H9 (cell line): ENCODE measurements at regions not wholly inside any gene's neighbourhood (a gene's known extent, or its start where the extent isn't known, plus 50 kb on each side); places are given as distances from the start of the nearest gene placed in this dataset.

Source experiments
- DNase-seq: peaks from one replicate; pipeline ENCODE4 v3.0.0-alpha.2; 2017
- H2AFZ ChIP-seq: one replicate; pipeline ENCODE4 v1.6.1; 2013; ENCODE audit warnings: mild to moderate bottlenecking, low read length, control low read depth, moderate library complexity
- H2AK5ac ChIP-seq: 2 replicates; pipeline ENCODE4 v1.6.1; 2013; ENCODE audit warnings: low read length, control low read depth, mixed read lengths; ENCODE audit not compliant: insufficient read length
- H2BK120ac ChIP-seq: one replicate; pipeline ENCODE4 v1.6.1; 2013; ENCODE audit warnings: low read depth, mild to moderate bottlenecking, low read length, control low read depth, inconsistent platforms; ENCODE audit not compliant: poor library complexity, severe bottlenecking
- H2BK12ac ChIP-seq: 2 replicates; pipeline ENCODE4 v1.6.1; 2013; ENCODE audit warnings: low read length, control low read depth, mixed read lengths, low read depth; ENCODE audit not compliant: insufficient read length
- H2BK15ac ChIP-seq: 2 replicates; pipeline ENCODE4 v1.6.1; 2013; ENCODE audit warnings: low read depth, low read length, control low read depth
- H2BK20ac ChIP-seq: one replicate; pipeline ENCODE4 v1.6.1; 2013; ENCODE audit warnings: low read depth, mild to moderate bottlenecking, low read length, control low read depth, inconsistent platforms; ENCODE audit not compliant: poor library complexity, severe bottlenecking
- H2BK5ac ChIP-seq: 2 replicates; pipeline ENCODE4 v1.6.1; 2013; ENCODE audit warnings: low read length, control low read depth, mixed read lengths; ENCODE audit not compliant: insufficient read length
- H3K14ac ChIP-seq: 2 replicates; pipeline ENCODE4 v1.6.1; 2013; ENCODE audit warnings: low read length, control low read depth; ENCODE audit not compliant: insufficient read depth
- H3K18ac ChIP-seq: 2 replicates; pipeline ENCODE4 v1.6.1; 2013; ENCODE audit warnings: low read depth, mild to moderate bottlenecking, mixed read lengths, low read length, control low read depth; ENCODE audit not compliant: insufficient read length
- H3K23ac ChIP-seq: 2 replicates; pipeline ENCODE4 v1.6.1; 2013; ENCODE audit warnings: low read length, control low read depth, mixed read lengths, low read depth; ENCODE audit not compliant: insufficient read length
- H3K23me2 ChIP-seq: 2 replicates; pipeline ENCODE4 v1.6.1; 2013; ENCODE audit warnings: low read depth, mild to moderate bottlenecking, mixed read lengths, low read length, control low read depth; ENCODE audit not compliant: insufficient read length, poor library complexity, severe bottlenecking
- H3K27ac ChIP-seq: 2 replicates; pipeline ENCODE4 v1.5.1; 2013; ENCODE audit warnings: low read length, control low read depth, mixed read lengths, low read depth; ENCODE audit not compliant: insufficient read length
- H3K27me3 ChIP-seq: 2 replicates; pipeline ENCODE4 v1.6.1; 2013; ENCODE audit warnings: low read length, control low read depth, inconsistent platforms; ENCODE audit not compliant: insufficient read depth
- H3K4ac ChIP-seq: 2 replicates; pipeline ENCODE4 v1.6.1; 2013; ENCODE audit warnings: low read depth, mild to moderate bottlenecking, control low read depth, inconsistent platforms, low read length, moderate library complexity
- H3K4me1 ChIP-seq: 2 replicates; pipeline ENCODE4 v1.6.1; 2013; ENCODE audit warnings: low read length, control low read depth, inconsistent platforms; ENCODE audit not compliant: insufficient read depth
- H3K4me2 ChIP-seq: 2 replicates; pipeline ENCODE4 v1.6.1; 2013; ENCODE audit warnings: low read length, control low read depth, mixed read lengths; ENCODE audit not compliant: insufficient read length, insufficient read depth
- H3K56ac ChIP-seq: 2 replicates; pipeline ENCODE4 v1.6.1; 2013; ENCODE audit warnings: low read depth, mild to moderate bottlenecking, mixed read lengths, low read length, control low read depth; ENCODE audit not compliant: insufficient read length
- H3K79me1 ChIP-seq: 2 replicates; pipeline ENCODE4 v1.6.1; 2013; ENCODE audit warnings: low read depth, mild to moderate bottlenecking, moderate library complexity, low read length, control low read depth, inconsistent platforms; ENCODE audit not compliant: insufficient read depth, poor library complexity, severe bottlenecking
- H3K79me2 ChIP-seq: 2 replicates; pipeline ENCODE4 v1.6.1; 2013; ENCODE audit warnings: low read length, control low read depth, inconsistent platforms; ENCODE audit not compliant: insufficient read depth
- H3K9ac ChIP-seq: 2 replicates; pipeline ENCODE4 v1.6.1; 2013; ENCODE audit warnings: low read length, control low read depth, mixed read lengths; ENCODE audit not compliant: insufficient read length; ENCODE audit errors: extremely low read depth
- H3K9me3 ChIP-seq: one replicate; pipeline ENCODE4 v1.6.1; 2013; ENCODE audit warnings: low read depth, low read length, inconsistent platforms; ENCODE audit not compliant: control insufficient read depth
- H3T11ph ChIP-seq: one replicate; pipeline ENCODE4 v1.6.1; 2013; ENCODE audit warnings: mild to moderate bottlenecking, low read length, control low read depth, inconsistent platforms
- H4K20me1 ChIP-seq: one replicate; pipeline ENCODE4 v1.6.1; 2013; ENCODE audit not compliant: control insufficient read depth, insufficient read length, insufficient read depth
- H4K5ac ChIP-seq: 2 replicates; pipeline ENCODE4 v1.6.1; 2013; ENCODE audit warnings: low read depth, mild to moderate bottlenecking, mixed read lengths, low read length, control low read depth; ENCODE audit not compliant: insufficient read length
- H4K8ac ChIP-seq: replicated peaks from 2 replicates; pipeline ENCODE4 v1.6.1; 2013; ENCODE audit warnings: low read length, control low read depth, mixed read lengths, low read depth; ENCODE audit not compliant: insufficient read length
- H4K91ac ChIP-seq: 2 replicates; pipeline ENCODE4 v1.6.1; 2013; ENCODE audit warnings: low read depth, mild to moderate bottlenecking, moderate library complexity, mixed read lengths, low read length, control low read depth; ENCODE audit not compliant: insufficient read length
- H3K27ac Mint-ChIP-seq, 3 experiments: 2 replicates in 2 of 3; 3 replicates in 1 of 3; pipeline ENCODE4 v1.8.0; 2020 to 2021; ENCODE audit warnings: mixed read lengths in 3 of 3, mild to moderate bottlenecking in 1 of 3, moderate library complexity in 1 of 3
- H3K27me3 Mint-ChIP-seq: 2 replicates; pipeline ENCODE4 v1.8.0; 2021; ENCODE audit warnings: low read depth, mild to moderate bottlenecking, moderate library complexity, mixed read lengths
- H3K36me3 Mint-ChIP-seq, 3 experiments: 2 replicates in 2 of 3; 3 replicates in 1 of 3; pipeline ENCODE4 v1.8.0; 2020 to 2021; ENCODE audit warnings: low read depth in 3 of 3, mixed read lengths in 3 of 3; ENCODE audit not compliant: insufficient read depth in 1 of 3
- H3K4me1 Mint-ChIP-seq, 2 experiments: 2 replicates each; pipeline ENCODE4 v1.8.0; 2020; ENCODE audit warnings: mixed read lengths in 2 of 2
- H3K4me3 Mint-ChIP-seq, 2 experiments: 2 replicates in 1 of 2; 3 replicates in 1 of 2; pipeline ENCODE4 v1.8.0; 2020 to 2021; ENCODE audit warnings: mild to moderate bottlenecking in 2 of 2, mixed read lengths in 2 of 2, moderate library complexity in 1 of 2
- H3K9me3 Mint-ChIP-seq, 2 experiments: 2 replicates in 1 of 2; 3 replicates in 1 of 2; pipeline ENCODE4 v1.8.0; 2020; ENCODE audit warnings: mild to moderate bottlenecking in 2 of 2, mixed read lengths in 2 of 2, moderate library complexity in 1 of 2
- WGBS: extraction: QIAGEN DNeasy Blood & Tissue Kit; methylation state at CpG from one replicate; pipeline ENCODE4 v1.1.7; 2013; ENCODE audit warnings: missing lambda C conversion rate, low lambda C conversion rate, mixed read lengths; ENCODE audit not compliant: insufficient read length; ENCODE audit errors: extremely low coverage; 5-methylcytosine and 5-hydroxymethylcytosine counted together
- TF ChIP-seq, protein P1 (sequence below): fragments of 200-600 bp; sonication (generic); conservative IDR thresholded peaks from 3 replicates; pipeline ENCODE4 v1.8.0; 2021; ENCODE audit warnings: antibody characterized with exemption, mild to moderate bottlenecking

GRCh38 chr2:100642425-100642824, 79.6 kb downstream of the PDCL3 start:
- Histone ChIP-seq H2BK120ac (no peak overlapping the region), H3K79me1 (no peaks in the 10 kb centered on the region), H3K27ac (no peak overlapping the region), H3K9me3 (no peaks in the 10 kb centered on the region), H4K5ac (no peak overlapping the region), H3T11ph (no peak overlapping the region), H4K91ac (no peak overlapping the region), H2BK20ac (no peak overlapping the region), H2AK5ac (no peak overlapping the region), H3K27me3 (no peaks in the 10 kb centered on the region), H3K9ac (no peak overlapping the region), H3K79me2 (no peaks in the 10 kb centered on the region), H3K14ac (no peak overlapping the region), H3K56ac (no peak overlapping the region), H2BK15ac (no peak overlapping the region), H2BK5ac (no peak overlapping the region), H2AFZ (no peak overlapping the region), H4K8ac (no peak overlapping the region), H2BK12ac (no peak overlapping the region), H3K4ac (no peak overlapping the region), H3K4me1 (peaks cover 2% of the 10 kb centered on the region; the same call in 1 of the 2 replicates), H3K4me2 (no peak overlapping the region), H4K20me1 (no peaks in the 10 kb centered on the region), H3K23ac (no peak overlapping the region), H3K23me2 (no peaks in the 10 kb centered on the region), H3K18ac (no peak overlapping the region)
- TF ChIP-seq, protein P1, sequence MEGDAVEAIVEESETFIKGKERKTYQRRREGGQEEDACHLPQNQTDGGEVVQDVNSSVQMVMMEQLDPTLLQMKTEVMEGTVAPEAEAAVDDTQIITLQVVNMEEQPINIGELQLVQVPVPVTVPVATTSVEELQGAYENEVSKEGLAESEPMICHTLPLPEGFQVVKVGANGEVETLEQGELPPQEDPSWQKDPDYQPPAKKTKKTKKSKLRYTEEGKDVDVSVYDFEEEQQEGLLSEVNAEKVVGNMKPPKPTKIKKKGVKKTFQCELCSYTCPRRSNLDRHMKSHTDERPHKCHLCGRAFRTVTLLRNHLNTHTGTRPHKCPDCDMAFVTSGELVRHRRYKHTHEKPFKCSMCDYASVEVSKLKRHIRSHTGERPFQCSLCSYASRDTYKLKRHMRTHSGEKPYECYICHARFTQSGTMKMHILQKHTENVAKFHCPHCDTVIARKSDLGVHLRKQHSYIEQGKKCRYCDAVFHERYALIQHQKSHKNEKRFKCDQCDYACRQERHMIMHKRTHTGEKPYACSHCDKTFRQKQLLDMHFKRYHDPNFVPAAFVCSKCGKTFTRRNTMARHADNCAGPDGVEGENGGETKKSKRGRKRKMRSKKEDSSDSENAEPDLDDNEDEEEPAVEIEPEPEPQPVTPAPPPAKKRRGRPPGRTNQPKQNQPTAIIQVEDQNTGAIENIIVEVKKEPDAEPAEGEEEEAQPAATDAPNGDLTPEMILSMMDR: no peak
- H3K4me3 Mint-ChIP-seq: no peak overlapping the region
- H3K36me3 Mint-ChIP-seq: peaks cover 0 to 6% (median 0%) of the 10 kb centered on the region in 3 experiments; a peak in 2 of 7 replicates
- no peak for DNase-seq
- no CpG with 5 or more reads among the region's 8 CpGs for WGBS
- peaks cover 4 to 11% of the 10 kb centered on the region in 2 experiments for H3K9me3 Mint-ChIP-seq
- H3K27me3 Mint-ChIP-seq: peaks cover 3% of the 10 kb centered on the region
- H3K27ac Mint-ChIP-seq: no peak overlapping the region
- peaks cover 39 to 43% of the 10 kb centered on the region in 2 experiments for H3K4me1 Mint-ChIP-seq
